ENCODE measurements at regions not wholly inside any gene's neighbourhood (a gene's known extent, or its start where the extent isn't known, plus 50 kb on each side); places are given as distances from the start of the nearest gene placed in this dataset.

- DNase-seq (ENCODE audit: low spot score): no peak
- intact Hi-C loops (cut with DNase I): no loop called here
Measured at GRCh38 chr16:73214825-73215677, 167.1 kb upstream of the ZFHX3 start.

DNA sequence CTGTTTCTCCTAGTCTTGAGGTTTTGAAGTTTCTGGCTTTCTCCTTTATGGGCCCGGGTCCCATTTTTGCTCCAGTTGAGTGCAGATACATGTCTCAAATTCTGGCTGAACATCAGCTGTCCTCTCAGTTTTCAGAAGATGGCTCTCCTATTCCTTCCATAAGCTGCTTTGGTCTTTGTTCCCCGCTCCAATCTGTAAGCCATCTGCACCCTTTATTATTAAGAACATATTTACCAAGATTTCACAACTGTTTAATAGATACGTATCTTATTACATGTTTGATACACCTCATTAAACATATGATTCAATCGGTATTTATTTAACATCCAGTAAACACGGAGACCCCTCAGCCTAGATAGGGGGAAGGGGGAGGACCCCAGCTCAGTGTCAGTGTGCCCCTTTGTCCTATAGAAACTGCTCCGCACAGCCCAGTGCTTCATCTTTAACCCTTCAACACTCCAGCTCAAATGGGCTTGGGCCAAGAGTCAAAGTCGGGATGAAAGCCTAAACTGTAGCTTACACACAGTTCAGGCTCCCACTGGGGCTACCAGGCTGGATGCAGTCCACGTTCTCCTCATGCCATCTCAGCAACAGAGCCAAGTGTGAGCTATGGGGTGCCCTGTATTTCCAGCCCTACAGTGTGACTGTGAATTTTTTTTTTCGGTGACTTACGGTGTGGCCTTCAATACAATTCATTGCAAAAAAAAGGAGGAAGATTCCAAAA is 166.0 kb upstream of the ZFHX3 start:
- intact Hi-C loops (cut with DNase I): no loop called here
- no peak for DNase-seq (ENCODE audit: low spot score)

- no peak for DNase-seq (ENCODE audit: low spot score)
- intact Hi-C loops (cut with DNase I): no loop called here
Measured at GRCh38 chr16:73212431-73212830, 164.5 kb upstream of the ZFHX3 start.

DNA sequence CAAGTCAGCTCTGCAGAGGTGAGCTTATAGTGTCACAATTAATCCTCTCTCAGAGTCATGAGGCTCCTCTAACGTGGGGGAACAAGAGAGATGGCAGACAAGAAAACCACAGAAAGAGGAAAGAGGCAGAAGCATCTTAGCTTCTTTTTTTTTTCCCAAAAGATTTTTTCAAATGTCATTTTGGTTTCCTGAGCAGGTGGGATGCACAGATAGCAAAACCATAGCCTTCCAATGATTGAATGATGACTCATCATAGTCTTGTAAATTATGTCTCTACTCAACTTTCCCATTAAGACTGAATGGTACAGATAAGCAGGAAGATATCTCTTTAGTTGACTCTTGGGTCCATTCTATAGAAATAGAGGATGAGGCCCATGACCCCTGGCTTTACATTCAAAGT is 162.8 kb upstream of the ZFHX3 start:
- intact Hi-C loops (cut with DNase I): no loop called here

DNA sequence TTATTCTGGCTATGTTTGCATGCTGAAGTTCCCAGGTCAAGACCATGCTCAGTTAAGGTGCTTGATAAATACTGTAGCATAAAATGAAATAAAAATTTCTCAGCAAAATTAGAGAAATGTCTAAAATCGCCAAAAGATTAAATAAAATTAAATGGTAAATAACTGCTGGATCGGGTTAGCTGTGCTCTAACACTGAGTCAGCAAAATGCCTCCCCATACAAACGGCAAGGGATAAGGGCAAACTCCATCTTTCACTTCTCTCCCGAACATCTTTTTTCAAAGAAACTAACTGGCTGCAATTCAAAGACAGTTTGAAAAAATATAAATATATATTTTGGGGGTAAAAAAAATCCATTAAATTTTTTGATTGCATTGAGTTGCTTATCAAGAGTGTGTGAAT is 162.2 kb upstream of the ZFHX3 start:
- intact Hi-C loops (cut with DNase I): no loop called here
- DNase-seq (ENCODE audit: low spot score): no peak

More for the DNA sequence above, 162.8 kb upstream of the ZFHX3 start:
- no peak for DNase-seq (ENCODE audit: low spot score)

DNA sequence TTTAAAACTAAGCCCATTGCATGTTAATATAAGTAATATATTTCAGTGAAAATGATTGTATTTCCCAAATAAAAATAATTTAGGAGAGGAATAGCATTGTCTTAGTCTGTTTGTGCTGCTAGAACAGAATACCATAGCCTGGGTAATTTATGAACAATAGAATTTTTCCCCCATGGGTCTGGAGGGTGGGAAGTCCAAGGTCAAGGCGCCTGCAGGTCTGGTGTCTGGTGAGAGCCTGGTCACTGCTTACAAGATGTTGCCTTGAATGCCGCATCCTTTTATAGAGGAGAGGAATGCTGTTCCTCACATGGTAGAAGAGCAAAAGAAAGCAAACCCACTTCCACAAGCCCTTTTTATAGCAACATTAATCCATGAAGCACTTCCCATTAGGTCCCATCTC is 161.3 kb upstream of the ZFHX3 start:
- DNase-seq (ENCODE audit: low spot score): no peak
- intact Hi-C loops (cut with DNase I): no loop called here

GRCh38 chr16:73206151-73206707 is 158.3 kb upstream of the ZFHX3 start:
- intact Hi-C loops (cut with DNase I): no loop called here
- no peak for DNase-seq (ENCODE audit: low spot score)

DNA sequence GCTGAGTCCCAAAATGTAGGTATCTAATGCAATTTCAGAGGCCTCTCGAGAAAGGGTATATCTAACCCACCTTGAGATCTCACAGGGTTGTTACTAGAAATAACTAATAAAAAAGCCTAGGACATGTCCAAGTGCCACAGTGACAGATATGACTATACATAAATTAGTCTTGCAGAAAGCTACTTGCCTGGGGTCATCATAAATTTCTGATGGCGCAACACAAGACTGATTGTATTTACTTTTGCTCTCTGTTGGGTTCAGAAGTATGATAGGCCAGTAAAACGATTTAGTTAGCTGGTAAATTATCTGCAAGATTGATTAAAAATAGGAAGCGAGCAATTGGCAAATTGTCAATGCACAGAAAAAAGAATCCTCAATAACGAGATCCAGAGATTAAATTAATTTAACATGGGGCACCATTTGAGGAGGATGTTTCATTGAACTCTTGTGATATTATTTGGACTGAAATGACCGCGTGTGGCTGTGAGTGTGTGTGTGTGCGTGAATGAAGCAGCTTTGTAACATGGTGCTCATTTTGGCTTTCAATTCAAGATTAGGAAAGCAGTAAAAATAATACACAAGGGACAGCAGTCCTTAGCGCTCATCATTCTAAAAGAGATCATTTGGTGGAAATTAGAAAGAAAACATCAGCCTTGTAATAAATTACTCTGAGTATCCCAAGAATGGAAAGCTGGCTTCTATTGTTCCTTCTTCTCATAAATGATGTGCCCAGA is 157.4 kb upstream of the ZFHX3 start:
- intact Hi-C loops (cut with DNase I): no loop called here
- DNase-seq (ENCODE audit: low spot score): no peak

DNA sequence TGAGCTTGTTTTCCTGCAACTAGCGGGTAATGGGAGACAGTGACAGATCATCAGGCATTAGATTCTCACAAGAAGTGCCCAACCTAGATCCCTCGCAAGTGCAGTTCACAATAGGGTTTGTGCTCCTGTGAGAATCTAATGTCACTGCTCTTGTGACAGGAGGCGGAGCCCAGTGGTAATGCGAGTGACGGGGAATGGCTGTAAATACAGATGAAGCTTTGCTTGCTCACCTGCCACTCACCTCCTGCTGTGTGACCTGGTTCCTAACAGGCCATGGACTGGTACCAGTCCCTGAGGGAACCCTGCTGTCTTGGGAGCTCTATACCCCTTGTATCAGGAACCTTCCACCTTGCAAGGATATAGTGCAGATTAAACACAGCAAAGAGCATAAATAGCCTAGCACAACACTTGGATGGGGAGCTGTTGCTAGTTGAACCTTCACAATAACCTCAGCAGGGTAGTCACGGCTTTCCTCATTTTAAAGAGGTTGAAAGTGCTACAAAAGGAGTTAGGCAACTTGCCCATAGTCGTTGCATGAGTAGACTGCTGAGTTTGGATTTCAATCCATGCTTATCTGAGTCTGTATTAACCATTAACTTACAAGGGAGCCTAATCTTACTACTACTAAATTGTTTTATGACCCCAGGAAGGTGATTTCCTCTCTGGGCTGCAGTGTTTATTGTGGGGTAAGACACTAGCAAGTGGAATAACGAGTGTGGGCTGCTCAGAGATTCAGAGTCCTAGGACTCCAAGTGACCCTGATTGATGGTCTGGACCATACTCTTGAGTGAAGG is 156.6 kb upstream of the ZFHX3 start:
- no peak for DNase-seq (ENCODE audit: low spot score)
- intact Hi-C loops (cut with DNase I): no loop called here

DNA sequence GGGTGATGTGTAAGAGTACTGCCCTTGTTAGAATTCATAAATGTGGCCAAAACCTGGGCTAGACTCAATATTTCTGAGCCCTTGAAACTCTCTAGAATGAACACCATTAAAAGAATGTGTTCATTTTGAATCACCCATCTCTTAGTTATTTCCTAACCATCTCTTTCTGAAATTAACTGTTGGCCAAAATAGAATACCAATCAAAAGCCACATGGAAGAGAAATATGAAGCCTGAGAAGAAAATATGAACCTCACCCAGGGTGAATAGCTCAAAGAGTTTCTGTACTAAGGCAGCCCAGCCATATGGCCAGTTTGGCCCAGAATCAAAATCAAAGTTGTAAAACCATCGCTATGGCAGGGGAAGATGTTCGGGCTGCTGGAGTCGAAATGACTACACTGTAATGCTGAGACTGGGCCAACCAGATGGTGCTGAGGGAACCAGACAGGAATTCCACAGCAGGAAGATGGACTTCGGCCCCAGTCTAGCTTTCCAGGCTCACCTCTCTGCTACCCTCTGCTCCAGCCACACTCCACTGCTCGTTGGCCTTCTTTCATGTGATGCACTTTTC is 154.3 kb upstream of the ZFHX3 start:
- DNase-seq (ENCODE audit: low spot score): no peak
- intact Hi-C loops (cut with DNase I): no loop called here

DNA sequence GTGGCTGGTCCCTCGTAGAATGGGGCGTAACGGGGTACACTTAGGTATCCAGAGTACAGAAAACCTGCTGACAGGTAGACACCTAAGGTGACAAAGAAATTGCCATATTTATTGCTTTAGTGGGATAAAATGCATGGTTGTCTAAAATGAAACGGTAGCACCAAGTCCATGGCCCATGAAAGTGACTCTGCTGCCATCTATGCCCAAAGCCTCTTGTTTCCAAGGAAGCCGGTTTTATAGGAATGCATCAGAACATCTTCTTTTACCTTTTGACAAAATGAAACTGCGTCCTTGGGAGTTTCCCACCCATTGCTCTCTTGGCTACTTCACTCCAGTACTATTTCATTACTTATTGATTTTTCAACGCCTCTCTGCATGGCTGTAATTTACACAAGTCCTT is 151.3 kb upstream of the ZFHX3 start:
- no peak for DNase-seq (ENCODE audit: low spot score)
- intact Hi-C loops (cut with DNase I): loop anchor here (10.0 kb wide), 1 partner anchor 364 kb away; no protein-coding TSS in a partner anchor

- no peak for DNase-seq (ENCODE audit: low spot score)
- intact Hi-C loops (cut with DNase I): loop anchor here (10.0 kb wide), 1 partner anchor 364 kb away; no protein-coding TSS in a partner anchor
Measured at GRCh38 chr16:73198481-73198880, 150.6 kb upstream of the ZFHX3 start.

- intact Hi-C loops (cut with DNase I): loop anchor here (10.0 kb wide), 1 partner anchor 363 kb away; no protein-coding TSS in a partner anchor
- DNase-seq (ENCODE audit: low spot score): no peak
Measured at GRCh38 chr16:73197598-73197997, 149.7 kb upstream of the ZFHX3 start.

DNA sequence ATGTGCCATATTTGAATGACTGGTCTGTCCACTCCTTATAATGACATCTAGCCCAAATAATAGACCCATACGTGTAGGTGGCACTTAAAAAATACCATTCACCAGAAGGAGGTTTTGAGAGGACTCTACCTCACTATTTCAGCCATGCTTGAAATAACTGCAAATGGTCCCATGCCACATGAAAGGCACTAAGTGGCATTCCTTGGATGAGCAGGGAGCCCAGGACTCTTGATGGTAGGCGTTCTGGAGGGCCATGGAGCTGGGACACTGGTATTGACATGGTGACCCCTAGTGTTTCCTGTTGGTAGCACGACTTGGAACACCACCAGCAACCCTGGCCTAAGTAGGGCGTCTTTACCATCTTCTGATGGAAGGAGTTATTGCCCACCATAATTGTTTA is 148.7 kb upstream of the ZFHX3 start:
- DNase-seq (ENCODE audit: low spot score): no peak
- intact Hi-C loops (cut with DNase I): loop anchor here (10.0 kb wide), 1 partner anchor 362 kb away; no protein-coding TSS in a partner anchor

GRCh38 chr16:73193464-73193863 is 145.5 kb upstream of the ZFHX3 start:
- DNase-seq (ENCODE audit: low spot score): no peak
- intact Hi-C loops (cut with DNase I): loop anchor here (10.0 kb wide), 1 partner anchor 359 kb away; no protein-coding TSS in a partner anchor

DNA sequence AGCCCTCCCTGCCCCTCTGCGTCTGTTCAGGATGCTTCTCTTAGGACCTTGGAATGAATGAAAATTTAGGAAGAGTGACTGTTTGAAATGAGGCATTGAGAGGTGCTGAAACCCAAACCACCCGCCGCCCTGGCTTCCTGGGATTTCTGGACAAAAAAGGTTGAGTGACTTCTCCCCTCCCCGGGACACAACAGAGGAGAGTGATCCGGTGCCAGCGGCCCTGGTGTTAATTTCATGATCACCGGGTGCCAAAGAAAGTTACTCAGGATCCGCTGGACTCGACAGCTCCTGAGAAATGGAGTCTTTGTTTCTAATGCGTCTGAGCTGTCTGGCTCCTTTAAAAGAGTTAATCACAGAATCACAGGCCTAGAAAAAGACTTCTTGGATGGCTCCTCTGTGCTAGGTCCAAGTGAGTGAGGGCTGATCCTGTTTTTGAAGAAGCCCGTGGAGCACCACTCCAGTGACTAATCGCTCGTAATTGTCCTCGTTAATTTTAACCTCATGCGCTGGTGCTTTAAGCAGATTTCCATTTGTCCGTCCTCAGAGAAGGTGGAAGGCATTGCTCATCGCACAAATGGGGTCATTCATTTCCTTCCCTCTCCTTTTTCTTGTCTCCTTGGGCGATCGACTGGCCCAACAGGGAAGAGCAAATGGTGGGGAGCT is 144.4 kb upstream of the ZFHX3 start:
- intact Hi-C loops (cut with DNase I): loop anchor here (10.0 kb wide), 1 partner anchor 358 kb away; no protein-coding TSS in a partner anchor
- DNase-seq (ENCODE audit: low spot score): no peak

DNA sequence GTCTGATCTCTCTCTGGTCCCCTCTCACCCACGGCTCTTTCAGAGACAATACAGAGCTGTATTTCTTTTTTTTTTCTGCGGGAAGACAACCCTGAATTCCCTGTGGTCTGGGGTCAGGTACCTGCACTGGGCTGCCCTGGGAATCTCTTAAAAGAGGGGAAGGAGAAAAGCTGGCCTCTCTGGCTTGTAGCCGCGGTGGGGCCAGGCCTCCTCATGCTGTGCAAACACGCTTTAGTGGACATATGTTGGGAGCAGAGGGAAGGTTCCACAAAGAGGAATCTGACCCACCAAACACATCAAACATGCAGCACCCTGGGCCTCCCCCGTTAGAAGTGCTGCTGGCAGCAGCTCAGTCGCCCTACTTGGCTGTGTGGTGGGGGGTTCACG is 143.7 kb upstream of the ZFHX3 start:
- intact Hi-C loops (cut with DNase I): loop anchor here (10.0 kb wide), 1 partner anchor 357 kb away; no protein-coding TSS in a partner anchor
- DNase-seq (ENCODE audit: low spot score): no peak

Data from posterior vena cava (tissue), 2 donors.